ENCODE measurements at regions not wholly inside any gene's neighbourhood (a gene's known extent, or its start where the extent isn't known, plus 50 kb on each side); places are given as distances from the start of the nearest gene placed in this dataset.

- TF ChIP-seq, protein P1, sequence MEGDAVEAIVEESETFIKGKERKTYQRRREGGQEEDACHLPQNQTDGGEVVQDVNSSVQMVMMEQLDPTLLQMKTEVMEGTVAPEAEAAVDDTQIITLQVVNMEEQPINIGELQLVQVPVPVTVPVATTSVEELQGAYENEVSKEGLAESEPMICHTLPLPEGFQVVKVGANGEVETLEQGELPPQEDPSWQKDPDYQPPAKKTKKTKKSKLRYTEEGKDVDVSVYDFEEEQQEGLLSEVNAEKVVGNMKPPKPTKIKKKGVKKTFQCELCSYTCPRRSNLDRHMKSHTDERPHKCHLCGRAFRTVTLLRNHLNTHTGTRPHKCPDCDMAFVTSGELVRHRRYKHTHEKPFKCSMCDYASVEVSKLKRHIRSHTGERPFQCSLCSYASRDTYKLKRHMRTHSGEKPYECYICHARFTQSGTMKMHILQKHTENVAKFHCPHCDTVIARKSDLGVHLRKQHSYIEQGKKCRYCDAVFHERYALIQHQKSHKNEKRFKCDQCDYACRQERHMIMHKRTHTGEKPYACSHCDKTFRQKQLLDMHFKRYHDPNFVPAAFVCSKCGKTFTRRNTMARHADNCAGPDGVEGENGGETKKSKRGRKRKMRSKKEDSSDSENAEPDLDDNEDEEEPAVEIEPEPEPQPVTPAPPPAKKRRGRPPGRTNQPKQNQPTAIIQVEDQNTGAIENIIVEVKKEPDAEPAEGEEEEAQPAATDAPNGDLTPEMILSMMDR (IDR thresholded peaks at IDR 0.05) = no peak
- TF ChIP-seq POLR2A (IDR thresholded peaks at IDR 0.05) = no peak
These were observed 225.6 kb upstream of the MMS22L start for GRCh38 chr6:97508646-97509045.

Measured in testis (tissue), 2 donors.